AG04450 (cell line): ENCODE measurements at regions not wholly inside any gene's neighbourhood (a gene's known extent, or its start where the extent isn't known, plus 50 kb on each side); places are given as distances from the start of the nearest gene placed in this dataset.

Source experiments
- CTCF ChIA-PET: fragments of 300-600, 350-600 bp; formaldehyde crosslinking; extraction: SDS; loops from one replicate; lab custom pipeline; 2022; ENCODE audit warnings: antibody characterized with exemption, inconsistent platforms; lab: Charles Lee
- POLR2A ChIA-PET: fragments of 350-600 bp; formaldehyde crosslinking; extraction: SDS; loops from one replicate; lab custom pipeline; 2021; ENCODE audit warnings: antibody characterized with exemption, inconsistent platforms; lab: Yijun Ruan, JAX
- DNase-seq: peaks from one replicate; pipeline ENCODE4 v3.0.0-alpha.2; 2011; ENCODE audit warnings: low read depth, low spot score
- H3K27ac ChIP-seq: one replicate; pipeline ENCODE4 v1.5.1; 2012; ENCODE audit warnings: low read depth, low read length, control low read depth
- H3K27me3 ChIP-seq: one replicate; pipeline ENCODE4 v1.6.0; 2012; ENCODE audit warnings: low read length; ENCODE audit not compliant: control insufficient read depth, insufficient read depth
- H3K4me3 ChIP-seq: 2 replicates; pipeline ENCODE4 v1.5.1; 2011; ENCODE audit warnings: mild to moderate bottlenecking, low read depth, low read length, control low read depth
- H3K9me3 ChIP-seq: 2 replicates; pipeline ENCODE4 v1.5.1; 2012; ENCODE audit warnings: low read length; ENCODE audit not compliant: control insufficient read depth, insufficient read depth
- TF ChIP-seq, protein P1 (sequence below): IDR thresholded peaks from 2 replicates; pipeline ENCODE4 v1.5.1; 2011; ENCODE audit warnings: low read depth, low read length, control low read depth, inconsistent platforms

DNA sequence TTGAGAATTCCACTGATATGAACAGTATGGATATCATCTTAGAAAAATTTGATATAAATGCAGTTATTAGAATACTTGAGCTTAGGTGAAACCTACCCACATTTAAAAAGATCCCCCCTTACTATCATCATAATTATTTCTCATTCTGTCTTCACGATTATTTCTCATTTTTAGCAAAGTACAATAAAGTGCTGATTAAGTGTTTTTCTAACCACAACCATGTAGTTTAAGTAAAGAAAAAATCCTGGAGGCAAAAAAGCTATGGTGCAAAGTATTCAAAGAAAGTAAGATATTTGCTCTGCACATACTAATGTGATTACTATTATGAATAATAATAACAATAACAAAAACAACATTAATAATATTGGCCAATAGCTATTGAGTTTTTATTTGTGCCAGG lies 365.6 kb upstream of the PCDH7 start:
- DNase-seq: no peak
- POLR2A ChIA-PET: no interaction called here
- Histone ChIP-seq H3K27me3 (no peaks in the 10 kb centered on the region), H3K9me3 (no peaks in the 10 kb centered on the region), H3K4me3 (no peak overlapping the region), H3K27ac (no peak overlapping the region)
- TF ChIP-seq, protein P1, sequence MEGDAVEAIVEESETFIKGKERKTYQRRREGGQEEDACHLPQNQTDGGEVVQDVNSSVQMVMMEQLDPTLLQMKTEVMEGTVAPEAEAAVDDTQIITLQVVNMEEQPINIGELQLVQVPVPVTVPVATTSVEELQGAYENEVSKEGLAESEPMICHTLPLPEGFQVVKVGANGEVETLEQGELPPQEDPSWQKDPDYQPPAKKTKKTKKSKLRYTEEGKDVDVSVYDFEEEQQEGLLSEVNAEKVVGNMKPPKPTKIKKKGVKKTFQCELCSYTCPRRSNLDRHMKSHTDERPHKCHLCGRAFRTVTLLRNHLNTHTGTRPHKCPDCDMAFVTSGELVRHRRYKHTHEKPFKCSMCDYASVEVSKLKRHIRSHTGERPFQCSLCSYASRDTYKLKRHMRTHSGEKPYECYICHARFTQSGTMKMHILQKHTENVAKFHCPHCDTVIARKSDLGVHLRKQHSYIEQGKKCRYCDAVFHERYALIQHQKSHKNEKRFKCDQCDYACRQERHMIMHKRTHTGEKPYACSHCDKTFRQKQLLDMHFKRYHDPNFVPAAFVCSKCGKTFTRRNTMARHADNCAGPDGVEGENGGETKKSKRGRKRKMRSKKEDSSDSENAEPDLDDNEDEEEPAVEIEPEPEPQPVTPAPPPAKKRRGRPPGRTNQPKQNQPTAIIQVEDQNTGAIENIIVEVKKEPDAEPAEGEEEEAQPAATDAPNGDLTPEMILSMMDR: no peak
- CTCF ChIA-PET: no interaction called here

DNA sequence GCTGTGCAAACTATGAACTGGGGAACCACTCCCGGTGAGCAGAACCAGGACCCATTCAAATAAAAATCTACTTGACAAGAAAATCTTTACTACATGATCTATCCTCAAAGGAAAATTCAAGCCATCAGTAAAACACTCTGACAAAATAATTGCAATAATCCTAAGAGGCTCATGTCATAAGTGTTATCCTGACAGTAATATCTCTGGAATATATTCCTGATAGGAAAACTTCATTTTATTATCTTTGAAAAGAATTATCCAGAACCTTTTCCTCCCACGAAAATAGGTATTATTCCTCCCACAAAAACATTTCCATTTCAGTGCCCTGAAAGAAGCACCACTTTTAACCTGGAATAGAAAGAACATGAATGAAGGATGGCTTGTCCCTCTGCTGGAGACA lies 357.7 kb upstream of the PCDH7 start:
- TF ChIP-seq, protein P1: no peak
- POLR2A ChIA-PET: no interaction called here
- CTCF ChIA-PET: interaction anchor here (0.9 kb wide), 1 partner anchor 18 kb away, joined by 3 read pairs; no protein-coding TSS in a partner anchor
- Histone ChIP-seq H3K9me3 (no peaks in the 10 kb centered on the region), H3K27me3 (no peaks in the 10 kb centered on the region), H3K4me3 (no peak overlapping the region), H3K27ac (no peak overlapping the region)
- DNase-seq: no peak

DNA sequence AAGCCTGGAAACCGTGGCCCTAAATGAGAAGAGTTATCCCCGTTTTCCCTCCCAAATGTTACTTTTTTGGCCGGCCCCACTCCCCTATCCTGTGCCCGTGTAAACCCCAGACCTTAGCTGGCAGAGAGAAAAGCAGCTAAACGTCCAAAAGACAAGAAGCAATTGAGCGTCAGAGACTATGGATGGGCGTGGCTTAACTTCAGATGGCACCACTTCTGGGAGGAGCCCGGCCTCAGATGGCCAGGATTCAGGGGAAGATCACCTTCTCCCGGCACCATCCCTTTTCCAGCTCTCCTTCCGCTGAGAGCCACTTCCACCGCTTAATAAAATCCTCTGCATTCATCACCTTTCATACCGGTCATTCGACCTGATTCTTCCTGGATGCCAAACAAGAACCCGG lies 350.1 kb upstream of the PCDH7 start:
- no peak for DNase-seq
- Histone ChIP-seq H3K27me3 (no peaks in the 10 kb centered on the region), H3K9me3 (no peaks in the 10 kb centered on the region), H3K4me3 (no peak overlapping the region), H3K27ac (no peak overlapping the region)
- POLR2A ChIA-PET: no interaction called here
- CTCF ChIA-PET: no interaction called here
- TF ChIP-seq, protein P1: no peak

DNA sequence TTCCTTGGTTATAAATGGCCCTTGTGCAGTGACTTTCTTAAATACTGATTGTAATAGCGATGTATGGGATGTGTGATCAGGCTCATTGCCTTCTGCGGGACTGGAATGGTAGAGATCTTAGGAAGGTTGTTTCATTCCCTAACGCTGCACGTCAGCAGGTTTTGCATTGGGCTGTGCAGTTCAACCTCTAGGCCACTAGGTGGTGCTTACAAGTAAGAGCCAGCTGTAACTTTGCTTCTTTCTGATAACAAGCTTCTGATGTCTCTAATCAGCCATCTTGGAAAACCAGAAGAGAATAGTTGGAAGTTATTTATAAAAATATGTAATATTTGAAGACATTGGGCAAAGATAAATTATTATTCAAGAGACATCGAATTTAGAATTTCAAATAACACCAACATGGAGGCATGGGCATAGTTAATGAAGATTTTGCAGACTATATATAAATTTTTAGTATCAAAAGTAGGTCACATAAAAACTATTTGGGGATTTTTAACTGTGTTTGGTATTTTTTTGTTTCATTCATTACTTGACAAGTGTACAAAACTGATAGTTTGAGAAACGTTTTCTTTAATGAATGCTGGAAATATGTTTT lies 339.7 kb upstream of the PCDH7 start:
- Histone ChIP-seq H3K27me3 (no peaks in the 10 kb centered on the region), H3K4me3 (no peak overlapping the region), H3K27ac (no peak overlapping the region), H3K9me3 (no peaks in the 10 kb centered on the region)
- ChIA-PET CTCF (interaction anchor here (0.6 to 1.0 kb wide), 6 partner anchors 9 to 102 kb away, joined by 3 to 6 read pairs (median 3); no protein-coding TSS in a partner anchor), POLR2A (no interaction called here)
- TF ChIP-seq, protein P1: peak; percentile 96
- DNase-seq: peak; percentile 32

DNA sequence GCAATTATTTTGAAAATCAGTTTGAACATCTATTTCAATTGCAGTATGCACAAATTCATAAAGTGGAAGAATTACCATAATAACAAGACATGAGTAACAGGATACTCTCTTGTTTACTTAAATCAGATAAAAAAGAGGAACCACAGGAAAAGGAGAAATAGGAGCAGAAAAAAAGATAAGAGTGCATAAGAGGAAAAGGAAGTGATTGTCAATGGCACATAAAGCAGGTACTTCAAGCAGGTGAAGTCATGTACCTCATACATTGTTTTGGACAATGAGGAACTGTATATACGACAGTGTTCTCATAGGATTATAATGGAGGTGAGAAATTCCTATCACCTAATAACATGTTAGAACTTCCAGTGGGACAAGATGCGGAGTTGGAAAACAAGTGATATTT lies 334.5 kb upstream of the PCDH7 start:
- CTCF ChIA-PET: no interaction called here
- H3K27ac ChIP-seq: no peak overlapping the region
- H3K27me3 ChIP-seq: no peaks in the 10 kb centered on the region
- H3K4me3 ChIP-seq: no peak overlapping the region
- TF ChIP-seq, protein P1: no peak
- POLR2A ChIA-PET: no interaction called here
- DNase-seq: no peak
- no peaks in the 10 kb centered on the region for H3K9me3 ChIP-seq
